SH-SY5Y (cell line): ENCODE measurements at regions not wholly inside any gene's neighbourhood (a gene's known extent, or its start where the extent isn't known, plus 50 kb on each side); places are given as distances from the start of the nearest gene placed in this dataset.

Source experiments
- GATA2 ChIP-seq: IDR thresholded peaks from 2 replicates; pipeline ENCODE4 v1.6.1; 2011; ENCODE audit warnings: mild to moderate bottlenecking, low read depth, low read length
- GATA3 ChIP-seq: IDR thresholded peaks from 2 replicates; pipeline ENCODE4 v1.6.1; 2011; ENCODE audit warnings: low read depth, mild to moderate bottlenecking, low read length, moderate library complexity

DNA sequence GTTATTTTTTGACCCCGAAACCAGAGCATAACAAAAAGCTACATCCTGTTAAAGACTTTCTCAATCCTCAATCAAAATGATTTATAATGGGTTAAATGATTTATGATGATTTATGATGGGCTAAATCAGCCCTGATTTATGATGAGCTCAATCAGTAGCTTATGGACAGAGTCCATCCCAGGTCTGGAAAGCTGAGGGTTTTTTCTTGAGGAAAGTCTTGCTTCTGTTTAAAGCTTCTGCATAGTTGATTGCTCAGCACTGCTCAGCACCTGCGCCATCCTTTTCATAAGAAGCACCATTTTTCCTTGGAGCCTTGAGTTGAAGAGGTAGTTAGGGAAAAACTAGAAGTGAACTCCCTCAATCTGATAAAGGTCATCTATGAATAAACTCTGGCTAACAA is 356.8 kb downstream of the CYRIA start:
- TF ChIP-seq GATA3 (no peak), GATA2 (no peak)

DNA sequence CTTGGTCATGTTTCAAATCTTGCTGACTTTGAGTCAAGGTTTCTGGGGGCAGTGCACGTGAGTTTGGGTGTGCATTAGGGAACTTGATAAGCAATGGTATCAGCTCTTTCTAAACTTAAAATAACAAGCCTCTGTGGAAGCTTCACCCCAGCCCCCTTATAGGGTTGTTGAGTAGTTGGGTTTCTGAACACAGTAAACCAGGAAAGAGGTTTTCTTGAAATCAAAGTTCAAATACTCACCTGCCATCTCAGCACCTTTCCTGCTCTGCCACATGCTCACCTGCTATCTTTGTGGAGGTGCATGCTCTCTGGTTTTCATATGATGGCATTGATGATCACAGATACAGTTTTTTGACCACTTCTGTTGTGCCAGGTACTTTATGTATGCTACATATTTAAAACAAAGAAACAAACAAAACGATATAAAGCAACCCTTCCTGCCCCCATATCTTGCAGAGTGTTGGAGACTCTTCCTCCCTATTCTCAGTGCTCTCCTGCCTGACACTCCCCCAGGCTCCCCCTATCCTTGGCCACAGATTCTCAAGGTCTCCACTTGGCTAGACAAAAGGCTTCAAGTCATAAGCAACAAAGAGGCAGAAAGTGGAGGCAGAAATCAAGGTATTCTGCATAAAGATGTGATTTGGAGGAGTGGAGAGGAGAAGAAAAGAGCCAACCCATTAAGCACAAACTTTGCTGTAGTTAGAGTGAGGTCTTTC is 360.6 kb downstream of the CYRIA start:
- no peak for TF ChIP-seq GATA3
- TF ChIP-seq GATA2: no peak

DNA sequence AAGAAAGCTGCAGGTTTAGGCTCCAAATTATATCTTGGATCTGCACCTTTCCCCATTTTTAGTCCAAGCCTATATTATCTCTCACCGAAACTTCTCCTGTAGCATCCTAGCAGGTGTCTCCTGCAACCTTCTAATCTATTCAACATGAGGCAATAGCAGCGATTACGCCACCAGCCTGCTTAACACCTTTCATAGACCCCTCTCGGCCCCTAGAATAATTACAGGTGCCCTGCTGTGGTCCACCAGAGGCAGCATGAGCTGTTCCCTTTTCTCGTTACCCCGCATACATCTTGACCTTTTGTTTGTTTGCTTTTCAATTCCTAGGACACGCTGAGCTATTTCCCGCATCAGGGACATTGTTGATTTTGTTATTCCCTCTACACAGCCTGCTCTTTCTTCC is 361.9 kb downstream of the CYRIA start:
- TF ChIP-seq GATA3 (no peak), GATA2 (no peak)

DNA sequence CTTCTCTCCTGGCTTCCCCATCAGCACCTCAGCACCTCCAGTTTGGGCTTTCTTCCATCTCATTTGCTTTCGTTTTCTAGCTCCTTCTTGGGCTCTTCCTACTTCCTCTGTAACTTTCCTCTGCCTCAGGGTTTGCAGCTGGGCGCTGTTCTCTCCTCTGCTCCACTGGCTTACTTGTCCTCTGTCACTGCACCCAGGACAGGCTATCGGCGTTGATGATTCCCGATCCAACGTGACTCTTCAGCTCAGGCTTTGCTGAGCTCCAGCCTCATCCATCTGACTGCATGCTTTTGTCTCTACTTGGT is 362.4 kb downstream of the CYRIA start:
- TF ChIP-seq GATA2: no peak
- TF ChIP-seq GATA3: no peak

DNA sequence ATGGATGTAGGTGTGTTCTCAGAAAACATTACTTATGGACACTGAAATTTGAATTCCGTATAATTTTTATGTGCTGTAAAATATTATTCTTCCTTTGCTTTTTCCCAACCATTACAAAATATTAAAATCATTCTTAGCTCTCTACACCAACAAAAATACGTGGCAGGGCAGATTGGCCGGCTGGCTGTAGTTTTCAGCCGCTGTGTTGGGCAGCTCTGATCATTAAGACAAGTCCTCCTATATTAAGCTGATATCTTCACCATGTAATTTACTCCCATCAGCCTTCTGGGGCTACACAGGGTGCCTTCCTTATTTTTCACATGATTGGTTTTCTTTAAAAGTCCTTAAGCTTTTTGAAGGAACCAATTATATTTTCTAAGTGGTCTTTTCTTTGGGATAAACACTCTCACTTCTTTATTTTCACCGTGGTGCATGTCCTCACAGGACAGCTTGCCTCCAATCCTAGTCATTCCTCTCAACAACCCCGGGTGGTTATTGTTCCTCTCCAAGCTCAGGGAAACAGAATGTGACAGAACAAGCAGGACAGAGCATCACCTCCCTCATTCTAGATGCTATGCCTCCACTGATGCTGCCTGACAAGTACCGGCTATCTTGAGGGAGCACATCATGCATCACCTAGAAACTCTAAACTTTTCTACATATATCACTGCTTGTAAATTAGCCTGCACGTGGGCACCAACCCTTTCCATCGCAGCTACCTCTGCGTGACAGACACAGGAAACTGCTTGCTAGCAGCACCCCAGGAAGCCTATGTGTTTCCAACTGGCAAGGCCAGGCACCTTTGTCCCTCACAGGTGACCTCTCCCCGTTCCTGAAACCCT is 362.3 kb downstream of the MYCN start:
- no peak for TF ChIP-seq GATA3

DNA sequence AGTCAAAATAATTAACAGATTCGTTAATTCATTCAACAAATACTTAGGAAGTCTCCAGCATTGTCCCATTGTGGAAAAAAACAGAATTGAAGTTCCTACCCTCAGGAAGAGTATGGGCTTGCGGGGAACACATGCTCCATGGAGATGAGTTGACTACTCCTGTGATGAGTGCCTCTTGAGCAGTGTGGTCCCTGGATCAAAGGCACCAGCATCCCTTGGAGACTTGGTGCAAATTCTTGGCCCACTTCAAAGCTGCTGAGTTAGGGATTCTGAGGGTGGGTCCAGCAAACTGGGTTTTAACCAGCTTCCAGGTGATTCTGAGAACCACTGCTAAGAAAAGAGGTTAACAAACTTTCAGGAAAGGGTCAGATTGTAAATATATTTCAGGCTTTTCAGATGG is 361.6 kb downstream of the MYCN start:
- TF ChIP-seq GATA3 (no peak), GATA2 (no peak)

DNA sequence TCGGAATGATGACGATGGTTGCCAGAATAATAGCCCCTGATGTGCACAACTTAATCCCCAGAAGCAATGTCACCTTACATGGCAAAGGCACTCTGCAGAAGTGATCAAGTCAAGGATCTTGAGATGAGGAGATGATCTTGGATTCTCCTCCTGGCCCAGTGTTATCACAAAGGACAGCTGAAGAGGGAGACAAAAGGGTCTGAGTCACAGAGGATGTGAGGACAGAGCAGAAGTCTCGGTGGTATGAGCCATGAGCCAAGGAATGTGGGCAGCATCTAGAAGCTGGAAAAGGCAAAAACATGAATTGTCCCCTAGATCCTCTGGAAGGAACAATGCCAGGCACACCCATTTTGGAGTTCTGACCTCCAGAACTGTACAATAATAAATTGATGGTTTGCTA is 358.5 kb downstream of the MYCN start:
- no peak for TF ChIP-seq GATA3
- TF ChIP-seq GATA2: no peak

DNA sequence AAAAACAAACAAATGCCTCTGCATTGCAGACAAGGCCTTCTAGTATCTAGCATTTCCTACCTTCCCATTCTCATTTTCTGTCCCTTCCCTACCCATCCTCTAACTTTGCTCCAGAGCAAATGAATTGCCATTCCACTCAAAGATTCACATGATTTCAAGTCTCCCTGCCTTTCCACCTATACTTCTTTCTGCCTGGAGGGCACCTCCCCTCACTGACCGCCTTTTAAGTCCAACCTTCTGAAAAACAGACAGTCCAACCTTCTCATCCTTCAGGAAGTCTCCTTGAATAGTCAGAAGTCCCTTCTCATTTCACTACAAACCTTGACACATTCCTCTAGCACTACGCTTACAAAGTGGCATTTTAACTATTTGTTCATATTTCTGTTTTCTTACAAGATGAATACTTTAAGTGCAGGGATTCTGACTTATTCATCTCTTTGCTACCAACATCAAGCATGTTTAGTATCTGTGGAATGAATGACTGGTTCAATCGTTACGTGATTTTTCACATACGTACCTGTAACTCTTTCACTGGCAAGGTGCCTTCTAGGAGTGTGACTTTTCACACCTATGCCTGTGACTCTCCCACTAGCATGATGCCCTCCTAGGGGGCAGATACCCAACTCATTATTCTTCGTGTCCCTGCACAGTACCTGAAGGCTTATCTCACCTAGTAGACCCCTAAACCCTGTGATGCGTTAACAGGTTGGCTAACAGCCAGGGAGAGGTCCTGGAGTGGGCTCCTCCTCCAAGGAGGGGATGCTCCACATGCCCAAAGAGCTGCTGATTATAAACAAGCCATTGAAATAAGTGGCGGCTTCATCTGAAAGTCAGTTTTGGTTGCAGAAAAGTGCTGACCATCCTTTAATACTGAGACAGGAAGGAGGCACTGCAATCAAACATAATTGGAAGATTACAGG is 356.2 kb downstream of the MYCN start:
- TF ChIP-seq GATA2 (no peak), GATA3 (no peak)

DNA sequence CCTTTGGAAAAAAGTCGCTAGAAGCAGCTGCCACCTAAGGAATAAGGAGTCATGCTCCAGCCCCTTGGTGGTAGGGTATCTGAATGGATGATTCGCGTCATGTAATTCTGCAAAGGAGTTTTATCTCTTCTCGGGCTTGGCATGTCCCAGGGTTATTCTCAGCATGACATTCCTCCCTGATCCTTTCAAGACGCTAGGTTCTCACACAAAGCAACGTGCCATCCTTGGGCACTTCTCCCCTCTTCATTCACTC is 355.6 kb downstream of the MYCN start:
- no peak for TF ChIP-seq GATA2
- TF ChIP-seq GATA3: no peak

DNA sequence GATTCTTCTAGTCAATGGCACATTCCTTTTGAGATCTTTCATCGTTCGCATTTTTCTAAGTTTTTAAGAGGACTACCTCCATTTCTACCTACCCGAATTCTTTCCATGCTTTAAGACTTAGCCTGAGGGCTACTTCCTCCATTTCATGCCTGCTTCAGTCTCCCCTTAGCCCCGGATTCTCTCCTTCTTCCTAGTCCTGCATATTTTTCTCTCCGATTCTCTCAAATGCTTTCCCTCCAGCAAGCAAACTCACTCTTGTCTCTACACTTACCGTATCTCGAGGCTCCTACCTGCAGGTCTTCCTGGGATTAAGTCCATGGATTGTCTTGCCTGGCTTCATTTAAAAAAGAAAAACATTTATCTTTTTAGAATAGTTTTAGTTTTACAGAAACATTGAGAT is 354.4 kb downstream of the MYCN start:
- TF ChIP-seq GATA3 (no peak), GATA2 (no peak)

DNA sequence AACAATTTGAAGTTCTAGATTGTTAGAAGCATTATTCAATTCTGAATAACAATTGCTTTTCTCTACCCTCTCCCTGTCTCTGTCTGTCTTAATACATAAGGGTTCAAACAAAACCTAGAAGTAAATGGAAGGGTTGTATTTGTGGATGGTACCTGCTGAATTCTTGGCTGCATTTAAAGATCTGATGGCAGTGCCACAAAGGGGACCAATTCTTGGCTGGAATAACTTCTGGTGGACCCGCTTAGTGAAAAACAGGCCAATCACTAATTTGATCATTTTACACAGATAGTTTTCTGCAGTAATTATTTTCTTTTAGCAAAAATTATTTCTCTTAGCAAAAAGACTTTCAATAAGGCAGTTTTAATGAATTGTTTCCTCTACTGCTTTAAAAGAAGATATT is 353.5 kb downstream of the MYCN start:
- TF ChIP-seq GATA2 (no peak), GATA3 (no peak; the same call in 1 of the 2 replicates)

DNA sequence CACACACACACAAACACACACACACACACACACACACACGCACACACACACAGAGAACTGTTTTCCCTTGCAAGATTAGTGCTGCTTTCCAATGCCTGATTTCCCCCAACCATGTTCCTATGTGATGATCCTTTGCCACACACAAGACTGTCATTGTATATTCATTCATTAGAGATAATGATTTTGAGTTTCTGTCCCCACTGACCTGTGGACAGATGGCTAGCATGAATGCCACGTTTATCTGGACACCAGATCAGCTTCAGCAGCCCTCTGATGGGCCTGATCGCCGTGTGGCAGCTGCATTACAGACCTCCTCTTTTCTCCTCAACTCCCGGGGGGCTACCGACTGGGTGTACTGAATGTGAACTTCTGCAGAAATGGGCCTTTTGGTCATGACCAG is 353.0 kb downstream of the MYCN start:
- TF ChIP-seq GATA2 (peak; percentile 99), GATA3 (peak; percentile 99)

DNA sequence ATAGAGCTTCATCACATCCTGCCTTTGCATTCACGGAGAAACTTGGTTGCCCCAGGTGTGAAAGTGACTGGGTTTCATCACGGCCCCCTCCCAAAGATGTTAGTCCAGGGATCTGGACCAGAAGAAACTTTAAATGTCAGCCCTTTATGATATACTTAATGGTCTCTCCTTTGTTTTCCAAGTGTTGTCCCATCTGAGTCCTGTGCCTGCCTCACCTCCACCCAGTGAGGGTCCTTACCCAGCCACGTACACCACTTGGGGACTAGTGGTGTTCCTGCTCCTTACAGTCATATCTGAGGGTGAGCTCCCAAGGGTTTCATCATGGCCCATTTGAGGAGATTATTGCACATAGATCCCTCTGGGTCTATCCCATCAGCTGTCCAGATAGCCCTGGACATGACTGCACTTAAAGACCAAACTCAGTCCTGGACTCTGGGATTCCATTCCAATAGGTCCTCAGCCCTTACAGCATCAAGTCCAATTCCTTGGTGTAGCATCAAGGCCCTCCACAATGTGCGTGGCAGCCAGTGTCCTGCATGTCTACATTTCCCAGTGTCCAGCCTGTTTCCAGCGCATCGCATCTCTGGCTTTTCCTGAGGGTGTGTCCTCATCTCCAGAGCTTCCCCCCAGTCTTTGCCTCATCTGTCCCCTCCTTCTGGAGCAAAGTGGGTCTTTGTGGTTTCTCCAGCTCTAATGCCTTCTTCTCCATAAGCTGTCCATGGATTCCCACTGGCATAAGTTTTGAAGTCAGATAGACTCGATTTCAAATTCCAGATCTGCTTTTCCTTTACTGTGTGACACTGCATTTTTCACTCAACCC is 351.6 kb downstream of the MYCN start:
- TF ChIP-seq GATA2: no peak
- TF ChIP-seq GATA3: no peak

DNA sequence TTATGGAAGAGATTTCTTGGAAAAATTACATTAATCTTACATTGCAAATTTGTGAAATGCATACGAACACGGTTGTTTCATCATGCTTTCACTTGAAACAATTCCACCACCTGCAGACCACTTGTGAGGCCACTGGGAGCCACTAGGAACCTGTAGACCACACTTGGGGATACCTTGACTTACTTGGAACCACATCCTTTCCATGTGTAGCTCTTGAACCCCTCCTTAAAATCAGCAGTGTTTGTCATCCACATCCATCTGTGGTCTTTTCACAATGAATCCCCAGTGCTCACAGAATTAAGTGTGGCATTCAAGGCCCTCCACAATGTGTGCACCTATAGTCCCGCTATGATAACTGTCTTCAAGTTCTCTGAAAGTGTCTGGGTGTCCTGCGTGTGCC is 350.9 kb downstream of the MYCN start:
- no peak for TF ChIP-seq GATA3
- no peak for TF ChIP-seq GATA2
